GM21423 (cell line): ENCODE measurements at regions not wholly inside any gene's neighbourhood (a gene's known extent, or its start where the extent isn't known, plus 50 kb on each side); places are given as distances from the start of the nearest gene placed in this dataset.
"Not testable (repeated sequence)": the region's sequence is repeated elsewhere in the genome, so short reads cannot be mapped to it uniquely, and the experiment has no call there.

ENCODE experiments used
- ATAC-seq: cut with Tn5 transposase; IDR thresholded peaks from one replicate; pipeline ENCODE4 v1.9.1; 2021; ENCODE audit warnings: mild to moderate bottlenecking, moderate library complexity; ENCODE audit not compliant: unreplicated experiment

DNA sequence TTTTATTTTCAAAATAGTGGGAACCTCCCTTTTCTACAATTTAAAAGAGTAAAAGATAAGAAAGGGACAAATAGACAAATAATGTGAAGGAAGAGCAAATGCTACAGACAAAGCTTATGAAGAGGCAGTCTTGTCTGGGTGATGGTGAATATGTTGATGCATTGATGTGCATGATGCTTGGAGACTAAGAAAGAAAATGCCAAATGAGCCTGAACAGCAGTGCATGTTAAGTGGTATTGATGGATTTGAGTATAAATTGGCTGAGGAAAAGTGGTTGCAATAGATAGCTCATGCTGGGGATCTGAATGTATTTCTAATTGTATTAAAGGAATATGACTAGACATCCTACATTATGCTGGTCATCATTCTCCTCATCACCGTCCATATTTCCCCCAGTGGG, 268.6 kb upstream of the ANO5 start:
- no peak for ATAC-seq

GRCh38 chr11:21927628-21928027, 265.3 kb upstream of the ANO5 start:
- no peak for ATAC-seq

GRCh38 chr11:21928847-21929246, 264.0 kb upstream of the ANO5 start:
- ATAC-seq, result no peak

- no peak for ATAC-seq
These were observed 262.5 kb upstream of the ANO5 start for GRCh38 chr11:21930408-21930807.

DNA sequence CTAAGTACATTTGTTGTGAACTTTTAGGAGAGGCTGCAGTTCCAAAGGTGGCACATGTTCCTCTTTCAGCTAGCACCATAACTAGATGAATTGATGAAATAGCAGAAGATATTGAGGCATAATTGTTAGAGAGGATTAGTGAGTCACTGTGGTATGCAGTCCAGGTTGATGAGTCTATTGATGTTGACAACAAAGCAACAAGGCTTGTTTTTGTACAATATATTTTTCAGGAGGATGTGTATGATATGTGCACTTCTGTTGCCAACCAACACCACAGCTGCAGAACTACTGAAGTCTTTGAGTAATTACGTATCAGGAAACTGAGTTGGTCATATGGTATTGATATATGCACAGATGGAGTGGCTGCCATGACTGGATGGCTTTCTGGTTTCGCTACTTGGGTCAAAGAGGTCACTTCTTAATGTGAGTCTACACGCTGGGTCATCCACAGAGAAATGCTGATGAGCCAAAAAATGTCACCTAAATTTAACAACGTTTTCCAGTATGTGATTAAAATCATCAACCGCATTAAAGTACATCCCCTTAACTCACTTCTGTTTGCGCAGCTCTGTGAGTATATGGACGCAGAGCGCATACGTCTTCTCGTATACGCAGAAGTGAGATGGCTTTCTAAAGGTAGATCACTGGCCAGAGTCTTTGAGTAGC, 261.3 kb upstream of the ANO5 start:
- no peak for ATAC-seq

GRCh38 chr11:21933095-21933494, 259.8 kb upstream of the ANO5 start:
- no peak for ATAC-seq

DNA sequence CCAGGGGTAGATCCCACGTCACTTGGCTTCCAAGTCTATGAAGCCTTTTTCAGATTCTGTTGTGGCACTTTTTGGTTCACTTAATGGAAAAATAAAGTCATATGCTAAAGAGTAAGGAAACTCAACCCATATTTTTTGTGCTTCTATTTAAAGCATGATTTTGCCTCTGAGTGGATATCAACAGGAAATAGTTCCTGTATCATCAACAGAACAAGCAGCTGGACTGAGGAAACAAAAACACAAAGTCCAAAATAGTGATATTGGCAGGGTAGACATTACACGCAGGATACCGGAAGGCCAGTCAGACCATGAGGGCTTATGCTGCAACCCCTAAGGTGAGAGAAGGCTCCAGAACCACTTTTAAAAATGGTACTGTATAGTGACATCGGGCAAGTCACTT, 248.3 kb upstream of the ANO5 start:
- ATAC-seq, result no peak

DNA sequence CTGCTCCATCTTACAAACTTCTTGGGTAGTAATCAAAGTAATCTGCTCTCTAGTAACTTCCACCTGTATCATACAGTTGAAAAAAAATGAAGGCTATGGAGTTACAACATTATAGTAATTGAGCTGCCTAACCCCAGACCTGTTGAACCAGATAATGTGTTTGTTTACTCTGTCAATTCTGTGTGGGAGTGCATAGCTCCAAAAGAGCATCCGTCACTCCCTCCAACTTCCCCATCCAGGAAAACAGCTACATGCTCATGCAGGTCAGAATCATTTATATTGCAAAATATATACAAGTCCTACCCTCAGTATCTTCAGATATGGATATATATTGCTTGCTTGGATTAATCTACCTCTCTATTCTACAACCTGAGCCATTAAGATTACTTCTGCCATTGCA, 244.0 kb upstream of the ANO5 start:
- no peak for ATAC-seq

- ATAC-seq, result no peak
These were observed 243.0 kb upstream of the ANO5 start for GRCh38 chr11:21949763-21950413.

GRCh38 chr11:21963013-21963412, 229.9 kb upstream of the ANO5 start:
- no peak for ATAC-seq

DNA sequence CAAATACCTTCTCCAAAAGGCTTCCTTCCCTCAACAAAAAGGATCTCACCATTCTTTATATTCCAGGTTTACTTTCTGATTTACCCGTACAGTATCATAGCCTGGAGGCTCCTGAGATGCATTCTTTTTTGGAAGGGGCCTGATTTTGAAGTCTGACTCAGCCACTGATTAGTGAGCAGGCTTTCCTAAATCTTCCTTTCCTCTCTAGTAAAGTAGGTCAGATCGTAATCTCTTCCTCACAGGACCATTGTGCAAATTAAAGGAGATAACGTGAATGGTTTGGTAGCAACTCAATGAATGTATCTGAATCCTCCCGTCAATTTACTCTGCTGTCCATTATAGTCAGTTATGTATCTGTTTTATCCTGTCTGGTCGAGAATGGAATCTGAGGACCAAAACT, 227.7 kb upstream of the ANO5 start:
- ATAC-seq, result no peak

GRCh38 chr11:21968702-21969101, 224.2 kb upstream of the ANO5 start:
- no peak for ATAC-seq

DNA sequence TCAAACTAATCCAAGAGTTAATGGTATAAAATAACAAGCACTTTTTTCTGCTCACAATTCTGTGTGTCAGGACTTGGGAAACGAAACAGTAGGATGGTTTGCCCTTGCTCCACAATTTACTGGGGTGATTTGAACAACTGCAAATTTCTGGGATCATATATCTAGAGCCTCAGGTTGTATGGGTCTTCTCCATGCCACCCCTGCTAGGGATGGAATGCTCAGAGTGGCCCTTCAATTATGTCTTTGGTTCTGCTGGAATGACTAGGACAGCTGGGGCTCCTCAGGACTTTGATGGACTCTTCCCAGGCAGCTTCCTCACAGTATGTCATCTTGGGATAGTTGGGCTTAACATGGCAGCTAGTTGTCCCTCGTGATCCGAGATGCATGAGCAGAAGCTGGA, 223.0 kb upstream of the ANO5 start:
- no peak for ATAC-seq

- ATAC-seq, result no peak
These were observed 217.6 kb upstream of the ANO5 start for GRCh38 chr11:21975242-21975641.

- ATAC-seq, result no peak
These were observed 216.7 kb upstream of the ANO5 start for GRCh38 chr11:21976210-21976609.

DNA sequence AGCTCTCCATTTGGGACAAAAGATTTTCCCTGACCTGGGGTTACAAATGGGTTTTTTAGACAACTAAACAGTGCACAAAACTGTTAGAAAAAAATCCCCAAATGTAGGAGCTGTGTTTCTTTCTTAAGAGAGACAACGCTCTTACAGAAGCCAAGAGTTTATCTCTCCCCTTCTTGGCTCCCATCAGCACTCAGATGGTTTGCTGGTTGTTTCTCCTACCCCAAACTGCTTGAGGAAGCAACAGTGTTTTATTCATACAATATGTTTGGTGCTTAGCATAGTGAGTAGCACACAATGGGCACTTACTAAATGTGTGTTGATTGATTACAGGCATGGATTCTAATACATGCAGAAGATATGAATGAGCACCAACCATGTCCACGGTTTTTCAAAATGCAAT, 209.5 kb upstream of the ANO5 start:
- ATAC-seq, result no peak

- no peak for ATAC-seq
These were observed 206.5 kb upstream of the ANO5 start for GRCh38 chr11:21986361-21986760.

DNA sequence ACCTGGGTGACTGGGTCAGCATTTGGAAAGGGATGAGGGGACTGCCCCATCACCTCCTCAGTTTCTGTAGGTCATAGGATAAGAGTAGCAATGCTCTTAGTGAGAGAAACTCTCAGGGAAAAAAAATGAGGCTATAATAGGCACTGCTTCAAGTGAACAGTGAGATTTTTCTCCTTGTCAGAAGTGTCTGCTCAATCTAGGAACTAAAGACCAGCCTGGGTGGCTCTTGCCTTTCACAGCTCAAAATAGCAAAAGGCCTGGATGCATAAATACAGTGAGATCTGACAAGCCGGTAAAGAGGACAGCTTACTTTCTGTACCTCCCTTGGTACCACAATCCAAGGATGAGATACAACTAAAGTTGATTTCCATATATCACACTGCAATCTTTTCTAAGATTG, 205.6 kb upstream of the ANO5 start:
- no peak for ATAC-seq

DNA sequence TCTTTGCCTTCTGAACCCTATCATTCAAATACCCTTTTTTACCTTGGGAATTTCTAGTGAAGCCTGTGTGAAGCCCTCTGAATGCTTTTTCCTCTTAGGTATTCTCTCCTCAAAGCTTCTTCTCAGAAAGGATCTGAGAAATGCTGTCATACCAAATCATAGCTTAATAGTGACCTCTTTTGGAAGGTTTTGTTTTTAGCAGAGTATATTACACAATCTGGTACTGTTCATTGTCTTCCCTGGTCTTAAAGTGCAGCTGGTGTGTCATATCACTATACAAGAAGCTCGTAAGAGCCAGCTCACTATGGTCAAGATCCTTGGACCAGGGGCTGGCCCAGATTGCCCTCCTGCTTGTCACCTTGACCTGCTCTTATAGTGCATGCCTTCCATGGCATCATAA, 204.4 kb upstream of the ANO5 start:
- ATAC-seq, result no peak

DNA sequence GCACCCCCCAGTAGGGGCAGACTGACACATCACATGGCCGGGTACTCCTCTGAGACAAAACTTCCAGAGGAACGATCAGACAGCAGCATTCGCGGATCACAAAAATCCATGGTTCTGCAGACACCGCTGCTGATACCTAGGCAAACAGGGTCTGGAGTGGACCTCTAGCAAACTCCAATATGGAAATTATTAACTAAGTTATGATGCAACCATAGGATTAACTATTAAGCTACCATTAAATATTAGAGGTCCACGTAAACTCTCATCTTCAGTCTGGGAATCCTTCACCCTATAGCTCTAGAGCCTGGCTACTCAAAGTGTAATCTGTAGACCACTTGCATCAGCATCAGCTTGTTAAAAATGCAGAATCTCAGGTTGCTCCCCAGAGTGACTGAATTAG, 191.1 kb upstream of the ANO5 start:
- not testable (repeated sequence) for ATAC-seq

DNA sequence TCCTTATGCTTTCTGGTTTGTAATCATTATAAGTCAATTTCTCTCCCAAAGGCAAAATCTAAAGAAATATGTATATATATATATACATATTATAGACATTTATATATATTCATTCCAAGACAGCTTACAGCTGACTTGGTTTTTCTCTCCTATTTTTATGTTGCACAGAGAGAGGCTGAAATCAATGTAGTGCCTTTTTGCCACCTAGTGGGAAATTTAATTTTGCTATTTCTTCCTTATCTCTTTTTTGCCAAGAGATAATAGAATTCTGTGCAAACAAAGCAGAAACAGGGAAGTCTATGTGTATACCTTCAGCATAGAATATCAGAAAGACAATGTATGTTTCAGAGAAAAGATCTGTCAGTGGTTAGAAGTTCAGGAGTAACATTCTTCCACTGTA, 186.0 kb upstream of the ANO5 start:
- no peak for ATAC-seq

- ATAC-seq, result no peak
These were observed 161.1 kb upstream of the ANO5 start for GRCh38 chr11:22031791-22032190.

DNA sequence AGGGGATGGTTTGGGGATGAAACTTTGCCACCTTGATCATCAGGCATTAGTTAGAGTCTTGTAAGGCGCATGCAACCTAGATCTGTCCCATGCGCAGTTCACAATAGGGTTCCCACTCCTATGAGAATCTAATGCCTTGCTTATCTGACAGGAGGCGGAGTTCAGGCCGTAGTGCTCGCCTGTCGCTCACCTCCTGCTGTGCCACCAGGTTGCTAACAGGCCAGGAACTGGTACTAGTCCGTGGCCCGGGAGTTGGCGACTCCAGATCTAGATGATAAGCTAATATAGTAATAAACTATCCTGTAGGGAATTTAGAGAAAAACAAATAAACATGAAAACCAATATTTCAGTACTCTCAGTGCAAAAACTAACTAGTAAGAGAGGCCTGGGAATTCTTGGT, 155.4 kb upstream of the ANO5 start:
- ATAC-seq, result no peak
